Osteoblast (primary cell): ENCODE measurements at regions not wholly inside any gene's neighbourhood (a gene's known extent, or its start where the extent isn't known, plus 50 kb on each side); places are given as distances from the start of the nearest gene placed in this dataset.
A peak's percentile ranks its signal among the peaks of the same experiment; 100 is the strongest.

Experiments used
- DNase-seq: peaks from one replicate; pipeline ENCODE4 v3.0.0; 2011; ENCODE audit warnings: low spot score, mixed read lengths; ENCODE audit not compliant: insufficient read length; ENCODE audit errors: missing footprints
- H2AFZ ChIP-seq: 2 replicates; pipeline ENCODE4 v1.6.0; 2011; ENCODE audit warnings: mild to moderate bottlenecking, low read length
- H3K27ac ChIP-seq: 2 replicates; pipeline ENCODE4 v1.5.1; 2011; ENCODE audit warnings: mild to moderate bottlenecking, low read depth, low read length, moderate library complexity
- H3K27me3 ChIP-seq: 2 replicates; pipeline ENCODE4 v1.6.0; 2012; ENCODE audit warnings: mild to moderate bottlenecking, control low read depth, inconsistent platforms, low read length, moderate library complexity; ENCODE audit not compliant: insufficient read depth
- H3K36me3 ChIP-seq: 2 replicates; pipeline ENCODE4 v1.5.1; 2011; ENCODE audit warnings: mild to moderate bottlenecking, low read length, control low read depth, moderate library complexity; ENCODE audit not compliant: insufficient read depth
- H3K4me1 ChIP-seq: 2 replicates; pipeline ENCODE4 v1.5.1; 2011; ENCODE audit warnings: mild to moderate bottlenecking, low read length, control low read depth, moderate library complexity; ENCODE audit not compliant: insufficient read depth
- H3K4me2 ChIP-seq: 2 replicates; pipeline ENCODE4 v1.6.0; 2011; ENCODE audit warnings: mild to moderate bottlenecking, low read length; ENCODE audit not compliant: insufficient read depth
- H3K4me3 ChIP-seq: fragments of 200-600 bp; sonication (generic); 3 replicates; pipeline ENCODE4 v1.5.1; 2012; ENCODE audit warnings: mild to moderate bottlenecking, low read length, inconsistent platforms; ENCODE audit not compliant: insufficient read depth
- H3K79me2 ChIP-seq: 2 replicates; pipeline ENCODE4 v1.6.0; 2012; ENCODE audit warnings: mild to moderate bottlenecking, low read length, control low read depth, inconsistent platforms; ENCODE audit not compliant: insufficient read depth
- H3K9me3 ChIP-seq: 2 replicates; pipeline ENCODE4 v1.5.1; 2011; ENCODE audit warnings: low read depth, low read length, control low read depth
- H4K20me1 ChIP-seq: 2 replicates; pipeline ENCODE4 v1.6.0; 2012; ENCODE audit warnings: mild to moderate bottlenecking, low read length, control low read depth; ENCODE audit not compliant: insufficient read depth
- TF ChIP-seq, protein P1 (sequence below): IDR thresholded peaks from 2 replicates; pipeline ENCODE4 v1.5.1; 2011; ENCODE audit warnings: mild to moderate bottlenecking, low read depth, low read length, moderate library complexity; ENCODE audit errors: extremely low read depth

DNA sequence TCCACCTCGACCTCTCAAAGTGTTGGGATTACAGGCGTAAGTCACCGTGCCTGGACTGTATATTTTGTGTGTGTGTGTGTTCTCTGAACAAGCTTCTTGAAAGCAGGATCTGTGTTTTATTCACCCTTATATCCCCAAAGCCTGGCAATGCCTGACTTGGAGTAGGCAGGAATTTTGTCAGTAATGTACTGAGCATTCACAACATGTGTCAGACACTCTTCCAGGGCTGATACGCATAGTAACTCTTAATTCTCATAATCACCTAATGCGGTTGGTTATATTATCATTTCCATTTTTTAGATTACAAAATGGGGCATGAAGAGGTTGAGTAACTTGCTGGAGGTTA lies 50.4 kb upstream of the PLEKHG3 start:
- Histone ChIP-seq H3K27ac (peak overlapping the region; percentile 69), H4K20me1 (no peaks in the 10 kb centered on the region), H3K79me2 (no peaks in the 10 kb centered on the region), H3K9me3 (no peaks in the 10 kb centered on the region), H3K27me3 (no peaks in the 10 kb centered on the region), H3K36me3 (no peaks in the 10 kb centered on the region), H3K4me3 (no peak overlapping the region), H2AFZ (no peak overlapping the region), H3K4me2 (peak overlapping the region; percentile 70), H3K4me1 (peaks cover 24% of the 10 kb centered on the region)
- TF ChIP-seq, protein P1, sequence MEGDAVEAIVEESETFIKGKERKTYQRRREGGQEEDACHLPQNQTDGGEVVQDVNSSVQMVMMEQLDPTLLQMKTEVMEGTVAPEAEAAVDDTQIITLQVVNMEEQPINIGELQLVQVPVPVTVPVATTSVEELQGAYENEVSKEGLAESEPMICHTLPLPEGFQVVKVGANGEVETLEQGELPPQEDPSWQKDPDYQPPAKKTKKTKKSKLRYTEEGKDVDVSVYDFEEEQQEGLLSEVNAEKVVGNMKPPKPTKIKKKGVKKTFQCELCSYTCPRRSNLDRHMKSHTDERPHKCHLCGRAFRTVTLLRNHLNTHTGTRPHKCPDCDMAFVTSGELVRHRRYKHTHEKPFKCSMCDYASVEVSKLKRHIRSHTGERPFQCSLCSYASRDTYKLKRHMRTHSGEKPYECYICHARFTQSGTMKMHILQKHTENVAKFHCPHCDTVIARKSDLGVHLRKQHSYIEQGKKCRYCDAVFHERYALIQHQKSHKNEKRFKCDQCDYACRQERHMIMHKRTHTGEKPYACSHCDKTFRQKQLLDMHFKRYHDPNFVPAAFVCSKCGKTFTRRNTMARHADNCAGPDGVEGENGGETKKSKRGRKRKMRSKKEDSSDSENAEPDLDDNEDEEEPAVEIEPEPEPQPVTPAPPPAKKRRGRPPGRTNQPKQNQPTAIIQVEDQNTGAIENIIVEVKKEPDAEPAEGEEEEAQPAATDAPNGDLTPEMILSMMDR: no peak
- DNase-seq: peak; percentile 77

DNA sequence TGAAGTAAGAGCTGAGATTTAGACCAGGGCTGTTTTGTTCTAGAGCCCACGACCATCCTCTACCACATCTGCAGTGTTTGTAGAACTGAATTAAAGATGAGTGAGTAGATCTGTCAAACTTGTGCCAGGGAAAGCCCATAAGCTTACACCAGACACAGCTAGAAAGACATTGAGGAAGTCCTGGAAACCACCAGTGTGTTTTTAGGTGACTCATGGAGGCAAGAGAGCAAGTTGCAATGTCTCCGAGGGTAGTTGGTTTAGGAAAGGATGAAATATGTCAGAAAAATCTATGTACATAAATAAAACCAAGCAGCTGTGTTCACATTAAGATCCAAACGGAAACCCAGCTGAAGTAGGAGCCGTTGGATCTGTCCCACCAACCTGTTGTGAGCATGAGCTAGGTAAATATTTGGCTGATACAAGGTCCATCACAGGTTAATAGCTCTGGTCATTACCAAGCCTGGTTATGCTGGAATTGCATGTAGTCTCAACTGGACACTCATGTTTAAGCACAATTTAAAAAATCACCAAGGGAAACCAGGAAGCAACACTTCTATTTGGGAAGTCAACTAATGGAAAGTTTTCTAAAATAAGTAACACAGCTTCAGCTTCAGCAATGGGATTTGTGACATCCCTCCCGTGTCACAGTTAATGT lies 49.9 kb upstream of the PLEKHG3 start:
- Histone ChIP-seq H3K9me3 (no peaks in the 10 kb centered on the region), H2AFZ (peak overlapping the region; percentile 9), H4K20me1 (no peaks in the 10 kb centered on the region), H3K36me3 (no peaks in the 10 kb centered on the region), H3K4me2 (peak overlapping the region; percentile 70), H3K4me1 (peaks cover 21% of the 10 kb centered on the region), H3K4me3 (no peak overlapping the region), H3K27ac (peak overlapping the region; percentile 69), H3K79me2 (no peaks in the 10 kb centered on the region), H3K27me3 (no peaks in the 10 kb centered on the region)
- TF ChIP-seq, protein P1: no peak
- DNase-seq: peak; percentile 94
